Sigmoid colon (tissue), 6 donors: ENCODE measurements at regions not wholly inside any gene's neighbourhood (a gene's known extent, or its start where the extent isn't known, plus 50 kb on each side); places are given as distances from the start of the nearest gene placed in this dataset.

Experiments used
- DNase-seq: peaks from one replicate; pipeline ENCODE4 v3.0.0-alpha.2; 2019
- H3K27ac ChIP-seq, 4 donors: fragments of 200-600 bp; sonication (generic); one replicate each; pipeline ENCODE4 v1.5.1; 2016 to 2019; ENCODE audit warnings: mild to moderate bottlenecking in 1 of 4
- H3K27me3 ChIP-seq, 3 donors: fragments of 200-600 bp; sonication (generic); one replicate each; pipeline ENCODE4 v1.5.1; 2019; ENCODE audit warnings: mild to moderate bottlenecking in 1 of 3
- H3K36me3 ChIP-seq, 4 donors: fragments of 200-600 bp; sonication (generic); one replicate each; pipeline ENCODE4 v1.5.1; 2016 to 2019
- H3K4me1 ChIP-seq, 4 donors: fragments of 200-600 bp; sonication (generic); one replicate each; pipeline ENCODE4 v1.5.1; 2017 to 2019
- H3K4me3 ChIP-seq, 4 donors: fragments of 200-600 bp; sonication (generic); one replicate each; pipeline ENCODE4 v1.5.1; 2017 to 2019; ENCODE audit warnings: mild to moderate bottlenecking in 2 of 4, moderate library complexity in 1 of 4
- H3K9me3 ChIP-seq, 4 donors: fragments of 200-600 bp in 3 of 4; sonication (generic) in 3 of 4; one replicate each; pipeline versions ENCODE4 v1.5.1 to v1.6.1; 2013 to 2019
- EP300 ChIP-seq, 4 donors: sonication (generic); formaldehyde crosslinking; IDR thresholded peaks; one replicate each; pipeline ENCODE4 v1.6.1; 2017; ENCODE audit warnings: antibody characterized with exemption in 4 of 4
- POLR2A ChIP-seq, 2 donors: fragments of 450-650 bp; IDR thresholded peaks; one replicate each; pipeline ENCODE4 v1.6.1; 2016; ENCODE audit warnings: antibody characterized with exemption in 2 of 2, mild to moderate bottlenecking in 2 of 2, moderate library complexity in 2 of 2
- POLR2AphosphoS5 ChIP-seq, 4 donors: sonication (generic); formaldehyde crosslinking; IDR thresholded peaks; one replicate each; pipeline ENCODE4 v1.6.1; 2017; ENCODE audit warnings: antibody characterized with exemption in 4 of 4
- WGBS, 2 donors: extraction: QIAGEN DNeasy Blood & Tissue Kit; methylation state at CpG; one replicate each; pipeline ENCODE4 v1.1.7; 2013; 5-methylcytosine and 5-hydroxymethylcytosine counted together
- intact Hi-C: fragments of 100-400 bp; cut with DNase I; formaldehyde crosslinking; loops from one replicate; pipeline ENCODE4 v1.15.1; 2023
- TF ChIP-seq, protein P1 (sequence below), 4 experiments: fragments of 450-650 bp in 3 of 4; fragments of 200-600 bp in 1 of 4; IDR thresholded peaks; one replicate each; pipeline ENCODE4 v1.5.1; 2016 to 2019; ENCODE audit warnings: antibody characterized with exemption in 4 of 4, mild to moderate bottlenecking in 3 of 4, moderate library complexity in 2 of 4
- donor health status: healthy with polysubstance abuse.
- donor health status: healthy.

DNA sequence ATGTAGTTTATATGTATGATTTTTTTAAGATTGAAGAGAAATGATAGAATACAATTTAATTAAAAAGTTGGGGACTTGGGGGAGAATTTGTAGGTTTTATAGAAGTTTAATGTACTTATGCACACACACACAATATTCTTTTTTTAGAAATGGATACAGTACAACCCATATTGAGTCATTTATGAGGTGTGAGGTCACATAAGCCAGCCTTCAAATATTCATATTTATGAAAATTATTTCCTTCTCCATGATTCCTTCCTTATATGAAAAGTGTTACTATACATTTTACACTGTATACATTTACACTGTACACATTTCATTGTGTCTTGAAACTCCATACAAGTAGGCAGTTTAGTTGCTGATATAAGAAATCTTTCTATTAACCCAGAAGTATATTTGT lies 96.2 kb upstream of the CHODL start:
- no peak for TF ChIP-seq EP300 (IDR thresholded peaks at IDR 0.05)
- TF ChIP-seq POLR2A (IDR thresholded peaks at IDR 0.05), result no peak
- no peak for TF ChIP-seq POLR2AphosphoS5 (IDR thresholded peaks at IDR 0.05)
- TF ChIP-seq, protein P1, sequence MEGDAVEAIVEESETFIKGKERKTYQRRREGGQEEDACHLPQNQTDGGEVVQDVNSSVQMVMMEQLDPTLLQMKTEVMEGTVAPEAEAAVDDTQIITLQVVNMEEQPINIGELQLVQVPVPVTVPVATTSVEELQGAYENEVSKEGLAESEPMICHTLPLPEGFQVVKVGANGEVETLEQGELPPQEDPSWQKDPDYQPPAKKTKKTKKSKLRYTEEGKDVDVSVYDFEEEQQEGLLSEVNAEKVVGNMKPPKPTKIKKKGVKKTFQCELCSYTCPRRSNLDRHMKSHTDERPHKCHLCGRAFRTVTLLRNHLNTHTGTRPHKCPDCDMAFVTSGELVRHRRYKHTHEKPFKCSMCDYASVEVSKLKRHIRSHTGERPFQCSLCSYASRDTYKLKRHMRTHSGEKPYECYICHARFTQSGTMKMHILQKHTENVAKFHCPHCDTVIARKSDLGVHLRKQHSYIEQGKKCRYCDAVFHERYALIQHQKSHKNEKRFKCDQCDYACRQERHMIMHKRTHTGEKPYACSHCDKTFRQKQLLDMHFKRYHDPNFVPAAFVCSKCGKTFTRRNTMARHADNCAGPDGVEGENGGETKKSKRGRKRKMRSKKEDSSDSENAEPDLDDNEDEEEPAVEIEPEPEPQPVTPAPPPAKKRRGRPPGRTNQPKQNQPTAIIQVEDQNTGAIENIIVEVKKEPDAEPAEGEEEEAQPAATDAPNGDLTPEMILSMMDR (IDR thresholded peaks at IDR 0.05), result no peak
- intact Hi-C loops, result no loop called here
- H3K4me1 ChIP-seq, result peaks cover 0 to 13% (median 4%) of the 10 kb centered on the region in 4 donors
- H3K27ac ChIP-seq, result no peak overlapping the region
- no peaks in the 10 kb centered on the region for H3K36me3 ChIP-seq
- H3K27me3 ChIP-seq, result no peaks in the 10 kb centered on the region
- no peak overlapping the region for H3K4me3 ChIP-seq
- no peak for DNase-seq
- no peaks in the 10 kb centered on the region for H3K9me3 ChIP-seq

- no peak overlapping the region for H3K27ac ChIP-seq
- WGBS, 2 donors, result 47 to 68% methylated on average over 3 of the region's 3 CpGs
- peaks cover 0 to 13% (median 4%) of the 10 kb centered on the region in 4 donors for H3K4me1 ChIP-seq
- TF ChIP-seq, protein P1 (IDR thresholded peaks at IDR 0.05), result no peak
- TF ChIP-seq POLR2AphosphoS5 (IDR thresholded peaks at IDR 0.05) (no peak), EP300 (IDR thresholded peaks at IDR 0.05) (no peak), POLR2A (IDR thresholded peaks at IDR 0.05) (no peak)
- DNase-seq, result no peak
- no peaks in the 10 kb centered on the region for H3K27me3 ChIP-seq
- intact Hi-C loops, result no loop called here
- H3K4me3 ChIP-seq, result no peak overlapping the region
- no peaks in the 10 kb centered on the region for H3K9me3 ChIP-seq
- no peaks in the 10 kb centered on the region for H3K36me3 ChIP-seq
Measured at GRCh38 chr21:18147678-18148077, 97.0 kb upstream of the CHODL start.

DNA sequence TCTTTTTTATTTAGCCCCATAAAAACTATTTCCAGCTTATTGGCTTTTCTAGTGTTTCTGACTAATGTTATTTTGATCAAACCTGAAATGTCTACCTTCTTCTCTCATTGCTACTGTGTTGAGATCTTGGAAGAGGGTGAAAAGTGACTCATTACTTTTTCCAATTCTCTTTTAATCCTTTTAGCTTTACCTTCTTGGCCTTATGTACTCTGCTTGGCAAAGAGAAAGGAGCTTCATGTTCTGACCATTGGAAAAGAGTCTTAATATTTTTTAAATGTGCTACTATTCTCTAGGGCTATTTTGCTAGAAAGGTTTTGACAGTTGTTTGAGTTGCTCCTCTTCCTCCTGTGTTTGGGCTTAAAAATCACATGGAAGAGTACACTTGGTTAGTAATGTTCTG lies 97.8 kb upstream of the CHODL start:
- no peak overlapping the region for H3K4me3 ChIP-seq
- H3K9me3 ChIP-seq, result no peaks in the 10 kb centered on the region
- H3K4me1 ChIP-seq, result peaks cover 0 to 13% (median 4%) of the 10 kb centered on the region in 4 donors
- H3K27ac ChIP-seq, result no peak overlapping the region
- no peaks in the 10 kb centered on the region for H3K27me3 ChIP-seq
- no peak for DNase-seq
- no peaks in the 10 kb centered on the region for H3K36me3 ChIP-seq
- intact Hi-C loops, result no loop called here
- TF ChIP-seq POLR2A (IDR thresholded peaks at IDR 0.05) (no peak), EP300 (IDR thresholded peaks at IDR 0.05) (no peak), POLR2AphosphoS5 (IDR thresholded peaks at IDR 0.05) (no peak)
- TF ChIP-seq, protein P1 (IDR thresholded peaks at IDR 0.05), result no peak

- TF ChIP-seq EP300 (IDR thresholded peaks at IDR 0.05) (no peak), POLR2AphosphoS5 (IDR thresholded peaks at IDR 0.05) (no peak), POLR2A (IDR thresholded peaks at IDR 0.05) (no peak)
- TF ChIP-seq, protein P1 (IDR thresholded peaks at IDR 0.05), result no peak
- no peaks in the 10 kb centered on the region for H3K36me3 ChIP-seq
- whole genome bisulfite sequencing, 2 donors, result 80 to 86% methylated on average over 3 of the region's 3 CpGs
- intact Hi-C loops, result no loop called here
- H3K9me3 ChIP-seq, result no peaks in the 10 kb centered on the region
- no peak overlapping the region for H3K4me3 ChIP-seq
- no peak for DNase-seq
- no peaks in the 10 kb centered on the region for H3K27me3 ChIP-seq
- H3K27ac ChIP-seq, result no peak overlapping the region
- peaks cover 0 to 13% (median 4%) of the 10 kb centered on the region in 4 donors for H3K4me1 ChIP-seq
Measured at GRCh38 chr21:18144339-18144738, 100.3 kb upstream of the CHODL start.

GRCh38 chr21:18142655-18143054 lies 102.0 kb upstream of the CHODL start:
- no peaks in the 10 kb centered on the region for H3K36me3 ChIP-seq
- intact Hi-C loops, result no loop called here
- TF ChIP-seq, protein P1 (IDR thresholded peaks at IDR 0.05), result no peak
- no peak for TF ChIP-seq POLR2AphosphoS5 (IDR thresholded peaks at IDR 0.05)
- TF ChIP-seq EP300 (IDR thresholded peaks at IDR 0.05), result no peak
- no peak for TF ChIP-seq POLR2A (IDR thresholded peaks at IDR 0.05)
- DNase-seq, result no peak
- H3K27me3 ChIP-seq, result no peaks in the 10 kb centered on the region
- no peak overlapping the region for H3K27ac ChIP-seq
- H3K4me1 ChIP-seq, result peaks cover 0 to 9% (median 1%) of the 10 kb centered on the region in 4 donors
- H3K4me3 ChIP-seq, result no peak overlapping the region
- H3K9me3 ChIP-seq, result no peaks in the 10 kb centered on the region
